ENCODE measurements at regions not wholly inside any gene's neighbourhood (a gene's known extent, or its start where the extent isn't known, plus 50 kb on each side); places are given as distances from the start of the nearest gene placed in this dataset.
"Not testable (repeated sequence)": the region's sequence is repeated elsewhere in the genome, so short reads cannot be mapped to it uniquely, and the experiment has no call there.

DNA sequence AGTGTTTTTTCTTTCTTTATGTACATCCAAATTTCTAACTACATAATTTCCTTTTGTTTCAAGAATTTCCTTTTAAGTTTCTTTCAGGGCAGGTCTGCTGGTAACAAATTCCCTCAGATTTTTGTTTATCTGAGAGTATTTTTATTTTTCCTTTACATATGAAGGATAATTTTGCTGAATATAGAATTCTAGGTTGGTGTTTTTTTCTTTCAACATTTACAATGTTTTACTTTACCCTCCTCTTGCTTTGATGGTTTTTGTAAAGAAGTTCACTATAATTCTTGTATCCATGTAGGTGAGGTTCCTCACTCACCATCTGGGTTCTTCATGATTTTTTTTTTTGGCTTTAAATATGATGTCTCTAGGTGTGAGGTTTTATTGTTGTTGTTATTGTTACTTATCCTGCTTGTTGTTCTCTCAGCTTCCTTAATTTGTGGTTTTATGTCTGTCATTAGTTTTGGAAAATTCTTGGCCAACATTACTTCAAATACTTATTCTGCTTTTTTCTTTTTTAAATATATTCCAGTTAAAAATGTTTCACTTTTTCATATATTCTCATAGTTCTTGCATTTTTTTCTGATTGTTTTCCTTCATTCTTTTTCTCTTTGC is 580.1 kb upstream of the CITED2 start:
- H3K27me3 Mint-ChIP-seq (ENCODE audit: unreplicated experiment), result no peaks in the 10 kb centered on the region
- TF ChIP-seq CTCF (IDR thresholded peaks at IDR 0.05; ENCODE audit: partially characterized antibody, unreplicated experiment), result no peak
- peaks cover 1% of the 10 kb centered on the region for H3K9me3 Mint-ChIP-seq (ENCODE audit: unreplicated experiment)
- no peak overlapping the region for H3K27ac Mint-ChIP-seq (ENCODE audit: unreplicated experiment)
- H3K4me1 Mint-ChIP-seq (ENCODE audit: low read depth, unreplicated experiment), result no peaks in the 10 kb centered on the region
- no peak for DNase-seq
- no peak overlapping the region for H3K4me3 Mint-ChIP-seq (ENCODE audit: unreplicated experiment)
- H3K36me3 Mint-ChIP-seq (ENCODE audit: unreplicated experiment), result no peaks in the 10 kb centered on the region

DNA sequence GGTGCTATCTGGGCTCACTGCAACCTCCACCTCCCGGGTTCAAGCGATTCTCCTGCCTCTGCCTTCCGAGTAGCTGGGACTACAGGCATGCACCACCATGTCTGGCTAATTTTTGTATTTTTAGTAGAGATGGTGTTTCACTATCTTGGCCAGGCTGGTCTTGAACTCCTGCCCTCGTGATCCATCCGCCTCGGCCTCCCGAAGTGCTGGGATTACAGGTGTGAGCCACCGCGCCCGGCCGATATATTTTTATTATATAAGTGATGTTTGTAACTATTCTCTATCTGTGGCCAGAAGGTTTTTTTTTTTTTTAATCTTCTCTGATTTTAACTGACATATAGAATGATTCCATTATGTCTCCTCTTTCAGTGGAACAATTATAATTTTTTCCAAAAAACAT is 579.3 kb upstream of the CITED2 start:
- H3K4me3 Mint-ChIP-seq (ENCODE audit: unreplicated experiment); H3K27ac Mint-ChIP-seq (ENCODE audit: unreplicated experiment); H3K36me3 Mint-ChIP-seq (ENCODE audit: unreplicated experiment); H3K4me1 Mint-ChIP-seq (ENCODE audit: low read depth, unreplicated experiment); DNase-seq; H3K9me3 Mint-ChIP-seq (ENCODE audit: unreplicated experiment); H3K27me3 Mint-ChIP-seq (ENCODE audit: unreplicated experiment): not testable (repeated sequence)

DNA sequence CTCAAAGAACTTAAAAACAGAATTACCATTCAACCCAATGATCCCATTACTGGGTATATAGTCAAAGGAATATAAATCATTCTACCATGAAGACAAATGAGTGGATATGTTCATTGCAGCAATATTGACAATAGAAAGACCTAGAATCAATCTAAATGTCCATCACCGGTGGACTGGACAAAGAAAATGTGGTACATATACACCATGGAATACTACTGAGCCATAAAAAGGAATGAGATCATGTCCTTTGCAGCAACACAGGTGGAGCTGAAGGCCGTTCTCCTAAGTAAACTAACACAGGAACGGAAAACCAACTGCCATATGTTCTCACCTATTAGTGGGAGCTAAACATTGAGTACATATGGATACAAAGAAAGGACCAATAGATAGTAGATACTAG is 576.7 kb upstream of the CITED2 start:
- Mint-ChIP-seq H3K4me1 (ENCODE audit: low read depth, unreplicated experiment) (no peaks in the 10 kb centered on the region), H3K27me3 (ENCODE audit: unreplicated experiment) (no peaks in the 10 kb centered on the region), H3K9me3 (ENCODE audit: unreplicated experiment) (peaks cover 1% of the 10 kb centered on the region), H3K4me3 (ENCODE audit: unreplicated experiment) (no peak overlapping the region), H3K27ac (ENCODE audit: unreplicated experiment) (no peak overlapping the region), H3K36me3 (ENCODE audit: unreplicated experiment) (no peaks in the 10 kb centered on the region)
- DNase-seq, result no peak
- TF ChIP-seq CTCF (IDR thresholded peaks at IDR 0.05; ENCODE audit: partially characterized antibody, unreplicated experiment), result no peak

GRCh38 chr6:139944976-139945375 is 570.5 kb upstream of the CITED2 start:
- no peaks in the 10 kb centered on the region for H3K27me3 Mint-ChIP-seq (ENCODE audit: unreplicated experiment)
- no peaks in the 10 kb centered on the region for H3K36me3 Mint-ChIP-seq (ENCODE audit: unreplicated experiment)
- no peak overlapping the region for H3K27ac Mint-ChIP-seq (ENCODE audit: unreplicated experiment)
- peaks cover 15% of the 10 kb centered on the region for H3K4me1 Mint-ChIP-seq (ENCODE audit: low read depth, unreplicated experiment)
- TF ChIP-seq CTCF (IDR thresholded peaks at IDR 0.05; ENCODE audit: partially characterized antibody, unreplicated experiment), result no peak
- DNase-seq, result no peak
- no peak overlapping the region for H3K4me3 Mint-ChIP-seq (ENCODE audit: unreplicated experiment)
- no peaks in the 10 kb centered on the region for H3K9me3 Mint-ChIP-seq (ENCODE audit: unreplicated experiment)

- TF ChIP-seq CTCF (IDR thresholded peaks at IDR 0.05; ENCODE audit: partially characterized antibody, unreplicated experiment), result no peak
- Mint-ChIP-seq H3K27me3 (ENCODE audit: unreplicated experiment) (no peaks in the 10 kb centered on the region), H3K4me1 (ENCODE audit: low read depth, unreplicated experiment) (peaks cover 20% of the 10 kb centered on the region), H3K36me3 (ENCODE audit: unreplicated experiment) (no peaks in the 10 kb centered on the region), H3K9me3 (ENCODE audit: unreplicated experiment) (no peaks in the 10 kb centered on the region), H3K4me3 (ENCODE audit: unreplicated experiment) (no peak overlapping the region), H3K27ac (ENCODE audit: unreplicated experiment) (no peak overlapping the region)
- no peak for DNase-seq
Measured at GRCh38 chr6:139944131-139944530, 569.7 kb upstream of the CITED2 start.

Measured in glutamatergic neuron (in vitro differentiated cells).